Thoracic aorta (tissue), 2 donors: ENCODE measurements at regions not wholly inside any gene's neighbourhood (a gene's known extent, or its start where the extent isn't known, plus 50 kb on each side); places are given as distances from the start of the nearest gene placed in this dataset.

Experiments used
- ATAC-seq: fragments of 150-250 bp; one replicate; pipeline ENCODE4 v1.8.0; 2017; ENCODE audit warnings: low read depth; ENCODE audit not compliant: insufficient number of reproducible peaks, low FRiP score
- DNase-seq: peaks from one replicate; pipeline ENCODE4 v3.0.0-alpha.2; 2020; ENCODE audit warnings: low spot score
- H3K27ac ChIP-seq, 2 donors: fragments of 200-600 bp; sonication (generic); 1 replicate in 1 of 2; 2 replicates in 1 of 2; pipeline ENCODE4 v1.5.1; 2016; ENCODE audit warnings: mild to moderate bottlenecking in 2 of 2, moderate library complexity in 2 of 2
- H3K27me3 ChIP-seq: fragments of 200-600 bp; sonication (generic); replicated peaks from 2 replicates; pipeline ENCODE4 v1.6.0; 2016; ENCODE audit warnings: mild to moderate bottlenecking; ENCODE audit not compliant: insufficient read depth
- H3K36me3 ChIP-seq: fragments of 200-600 bp; sonication (generic); one replicate; pipeline ENCODE4 v1.5.1; 2016
- H3K4me1 ChIP-seq, 2 donors: fragments of 200-600 bp; sonication (generic); 1 replicate in 1 of 2; 2 replicates in 1 of 2; pipeline versions ENCODE4 v1.5.1 to v1.6.0; 2016; ENCODE audit warnings: low read depth in 2 of 2, mild to moderate bottlenecking in 1 of 2; ENCODE audit not compliant: control insufficient read depth in 1 of 2
- H3K4me3 ChIP-seq: fragments of 200-600 bp; sonication (generic); 2 replicates; pipeline ENCODE4 v1.5.1; 2016; ENCODE audit warnings: mild to moderate bottlenecking
- H3K9me3 ChIP-seq: fragments of 200-600 bp; sonication (generic); 2 replicates; pipeline ENCODE4 v1.5.1; 2016
- TF ChIP-seq, protein P1 (sequence below): fragments of 200-600 bp; sonication (generic); IDR thresholded peaks from one replicate; pipeline ENCODE4 v1.5.1; 2019; ENCODE audit warnings: antibody characterized with exemption

DNA sequence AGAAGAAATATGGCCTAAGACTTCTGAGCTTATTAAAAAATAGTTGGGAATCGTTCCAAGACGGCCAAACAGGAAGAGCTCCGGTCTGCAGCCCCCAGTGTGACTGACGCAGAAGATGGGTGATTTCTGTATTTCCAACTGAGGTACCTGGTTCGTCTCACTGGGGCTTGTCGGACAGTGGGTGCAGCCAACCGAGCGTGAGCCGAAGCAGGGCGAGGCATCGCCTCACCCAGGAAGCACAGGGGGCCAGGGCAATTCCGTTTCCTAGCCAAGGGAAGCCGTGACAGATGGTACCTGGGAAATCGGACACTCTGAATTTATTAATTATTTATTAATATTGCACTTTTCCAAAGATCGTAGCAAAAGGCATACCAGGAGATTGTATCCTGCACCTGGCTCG is 857.8 kb downstream of the C12orf50 start:
- Histone ChIP-seq H3K36me3 (no peaks in the 10 kb centered on the region), H3K27me3 (no peaks in the 10 kb centered on the region), H3K27ac (no peak overlapping the region), H3K4me1 (no peaks in the 10 kb centered on the region), H3K9me3 (no peaks in the 10 kb centered on the region), H3K4me3 (no peak overlapping the region)
- TF ChIP-seq, protein P1, sequence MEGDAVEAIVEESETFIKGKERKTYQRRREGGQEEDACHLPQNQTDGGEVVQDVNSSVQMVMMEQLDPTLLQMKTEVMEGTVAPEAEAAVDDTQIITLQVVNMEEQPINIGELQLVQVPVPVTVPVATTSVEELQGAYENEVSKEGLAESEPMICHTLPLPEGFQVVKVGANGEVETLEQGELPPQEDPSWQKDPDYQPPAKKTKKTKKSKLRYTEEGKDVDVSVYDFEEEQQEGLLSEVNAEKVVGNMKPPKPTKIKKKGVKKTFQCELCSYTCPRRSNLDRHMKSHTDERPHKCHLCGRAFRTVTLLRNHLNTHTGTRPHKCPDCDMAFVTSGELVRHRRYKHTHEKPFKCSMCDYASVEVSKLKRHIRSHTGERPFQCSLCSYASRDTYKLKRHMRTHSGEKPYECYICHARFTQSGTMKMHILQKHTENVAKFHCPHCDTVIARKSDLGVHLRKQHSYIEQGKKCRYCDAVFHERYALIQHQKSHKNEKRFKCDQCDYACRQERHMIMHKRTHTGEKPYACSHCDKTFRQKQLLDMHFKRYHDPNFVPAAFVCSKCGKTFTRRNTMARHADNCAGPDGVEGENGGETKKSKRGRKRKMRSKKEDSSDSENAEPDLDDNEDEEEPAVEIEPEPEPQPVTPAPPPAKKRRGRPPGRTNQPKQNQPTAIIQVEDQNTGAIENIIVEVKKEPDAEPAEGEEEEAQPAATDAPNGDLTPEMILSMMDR, result no peak
- no peak for DNase-seq
- ATAC-seq, result no peak

DNA sequence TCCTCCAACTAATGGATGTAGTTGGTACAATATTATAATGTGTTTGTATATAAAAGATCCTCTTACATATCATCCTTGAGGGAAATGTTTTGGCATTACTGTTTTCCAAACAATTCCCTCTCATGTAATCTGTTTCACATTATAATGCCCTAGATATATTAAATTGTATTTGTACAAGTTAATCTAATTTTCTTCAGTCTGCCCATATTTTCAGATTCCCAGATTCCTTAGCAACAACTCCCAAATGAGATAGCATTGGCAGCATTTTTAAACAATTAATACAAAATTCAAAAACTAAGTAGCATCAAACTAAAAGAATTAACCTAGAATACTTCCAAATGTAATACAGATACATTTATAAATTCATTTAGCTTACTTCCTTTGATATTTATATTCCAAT is 860.2 kb downstream of the C12orf50 start:
- DNase-seq (no peak), ATAC-seq (no peak)
- H3K9me3 ChIP-seq, result peaks cover 6% of the 10 kb centered on the region
- no peaks in the 10 kb centered on the region for H3K4me1 ChIP-seq
- no peak overlapping the region for H3K27ac ChIP-seq
- H3K36me3 ChIP-seq, result no peaks in the 10 kb centered on the region
- no peaks in the 10 kb centered on the region for H3K27me3 ChIP-seq
- H3K4me3 ChIP-seq, result no peak overlapping the region
- TF ChIP-seq, protein P1, result no peak

DNA sequence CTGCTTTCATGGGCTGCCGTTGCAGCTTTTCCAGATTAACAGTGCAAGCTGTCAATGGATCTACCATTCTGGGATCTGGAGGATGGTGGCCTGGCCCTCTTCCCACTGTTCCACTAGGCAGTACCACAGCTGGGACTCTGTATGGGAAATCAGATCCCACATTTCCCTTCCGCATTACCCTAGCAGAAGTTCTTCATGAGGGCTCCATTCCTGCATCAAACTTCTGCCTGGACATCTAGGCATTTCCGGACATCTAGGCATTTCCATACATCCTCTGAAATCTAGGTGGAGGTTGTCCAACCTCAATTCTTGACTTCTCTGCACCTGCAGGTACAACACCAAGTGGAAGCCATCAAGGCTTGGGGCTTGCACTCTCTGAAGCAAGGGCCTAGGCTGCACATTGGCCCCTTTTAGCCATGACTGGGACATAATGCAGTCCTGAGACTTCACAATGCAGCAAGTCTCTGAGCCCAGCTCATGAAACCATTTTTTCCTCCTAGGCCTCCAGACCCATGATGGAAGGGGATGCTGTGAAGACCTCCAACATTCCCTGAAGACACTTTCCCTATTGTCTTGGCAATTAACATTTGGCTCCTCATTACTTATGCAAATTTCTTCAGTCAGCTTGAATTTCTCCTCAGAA is 863.3 kb downstream of the C12orf50 start:
- DNase-seq (no peak), ATAC-seq (no peak)
- Histone ChIP-seq H3K27me3 (no peaks in the 10 kb centered on the region), H3K4me1 (no peaks in the 10 kb centered on the region), H3K4me3 (no peak overlapping the region), H3K36me3 (no peaks in the 10 kb centered on the region), H3K27ac (no peak overlapping the region), H3K9me3 (peaks cover 6% of the 10 kb centered on the region)
- TF ChIP-seq, protein P1, result no peak

DNA sequence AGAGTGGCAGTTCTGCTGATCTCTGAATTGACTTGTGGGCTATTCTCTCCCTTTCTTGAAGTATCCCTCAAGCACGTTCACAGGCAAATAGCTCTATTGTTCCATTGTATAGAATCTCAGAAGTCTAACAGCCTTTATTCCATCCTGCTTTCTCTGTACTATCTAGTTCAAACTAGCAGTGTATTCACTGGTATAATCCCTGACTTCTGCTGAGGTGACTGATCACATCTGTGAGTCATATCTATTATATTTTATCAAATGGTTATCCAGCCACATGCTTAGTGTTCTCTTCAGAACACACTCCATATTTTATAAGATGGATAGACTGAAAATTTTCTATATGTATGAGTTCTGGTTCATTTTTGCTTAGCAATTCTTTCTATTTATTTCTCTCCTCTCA is 866.1 kb downstream of the C12orf50 start:
- DNase-seq (no peak), ATAC-seq (no peak)
- Histone ChIP-seq H3K27me3 (no peaks in the 10 kb centered on the region), H3K4me3 (no peak overlapping the region), H3K4me1 (no peaks in the 10 kb centered on the region), H3K36me3 (no peaks in the 10 kb centered on the region), H3K9me3 (peaks cover 6% of the 10 kb centered on the region), H3K27ac (no peak overlapping the region)
- TF ChIP-seq, protein P1, result no peak

DNA sequence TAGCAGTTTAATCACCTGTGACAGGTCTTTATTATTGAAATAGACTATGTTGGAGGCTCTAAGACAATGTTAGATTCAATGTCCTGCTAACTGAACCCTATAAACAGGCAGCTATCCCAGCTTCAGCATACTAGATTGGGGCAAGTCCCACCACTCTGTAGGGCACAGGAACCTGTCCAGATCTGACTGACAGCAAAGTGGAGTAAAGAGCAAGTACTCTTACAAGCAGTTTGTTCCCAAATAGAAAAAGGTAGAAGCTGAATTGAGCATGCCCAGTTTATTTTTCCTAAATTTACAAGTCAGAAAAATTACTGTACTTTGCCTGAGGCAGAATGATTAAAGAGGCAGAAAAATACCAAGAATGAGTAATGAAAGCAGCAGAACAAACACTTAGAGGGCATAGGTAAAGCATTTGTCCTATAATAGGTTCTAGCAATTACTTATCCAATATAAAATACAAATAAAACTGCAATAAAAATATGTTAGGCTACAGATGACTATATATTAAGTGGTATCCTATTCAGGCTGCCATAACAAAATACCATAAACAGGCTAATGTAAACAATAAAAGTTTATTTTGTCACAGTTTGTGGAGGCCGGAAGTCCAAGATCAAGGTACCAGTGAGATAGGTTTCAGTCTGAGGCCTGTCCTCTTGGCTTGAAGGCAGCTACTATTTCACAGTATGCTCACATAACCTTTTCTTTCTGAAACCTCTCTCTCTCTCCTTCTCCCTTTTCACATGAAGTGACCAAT is 868.2 kb downstream of the C12orf50 start:
- Histone ChIP-seq H3K4me3 (no peak overlapping the region), H3K4me1 (no peaks in the 10 kb centered on the region), H3K27ac (no peak overlapping the region), H3K36me3 (no peaks in the 10 kb centered on the region), H3K27me3 (no peaks in the 10 kb centered on the region), H3K9me3 (peaks cover 4% of the 10 kb centered on the region)
- ATAC-seq (no peak), DNase-seq (no peak)
- TF ChIP-seq, protein P1, result no peak
